HCT116 (cell line): ENCODE measurements at regions not wholly inside any gene's neighbourhood (a gene's known extent, or its start where the extent isn't known, plus 50 kb on each side); places are given as distances from the start of the nearest gene placed in this dataset.

ENCODE experiments used
- CTCF ChIP-seq, 3 experiments: fragments of 200-600 bp in 1 of 3; sonication (generic) in 1 of 3; IDR thresholded peaks in 2 of 3; conservative IDR thresholded peaks in 1 of 3; 2 replicates each; pipeline ENCODE4 v1.5.1; 2012 to 2017; ENCODE audit warnings: low read depth in 2 of 3, low read length in 2 of 3, antibody characterized with exemption in 1 of 3, borderline replicate concordance in 1 of 3, control low read depth in 1 of 3, mild to moderate bottlenecking in 1 of 3, mixed read lengths in 1 of 3, mixed run types in 1 of 3, moderate library complexity in 1 of 3; ENCODE audit not compliant: insufficient read depth in 1 of 3
- EZH2 ChIP-seq: fragments of 200-600 bp; sonication (generic); IDR thresholded peaks from 2 replicates; pipeline ENCODE4 v1.6.1; 2017; ENCODE audit warnings: antibody characterized with exemption, mixed run types
- JUND ChIP-seq: IDR thresholded peaks from 2 replicates; pipeline ENCODE4 v1.6.1; 2012
- POLR2A ChIP-seq: IDR thresholded peaks from 2 replicates; pipeline ENCODE4 v1.7.0; 2011; ENCODE audit warnings: borderline replicate concordance; ENCODE audit not compliant: insufficient read depth, insufficient read length; ENCODE audit errors: extremely low read depth
- POLR2AphosphoS5 ChIP-seq: IDR thresholded peaks from 2 replicates; pipeline ENCODE4 v1.6.1; 2011; ENCODE audit warnings: mild to moderate bottlenecking, low read depth, low read length, moderate library complexity
- ZBTB33 ChIP-seq: IDR thresholded peaks from 2 replicates; pipeline ENCODE4 v1.6.1; 2011; ENCODE audit warnings: mild to moderate bottlenecking, low read length, moderate library complexity; ENCODE audit not compliant: insufficient replicate concordance; ENCODE audit errors: extremely low read depth
- ZNF274 ChIP-seq: fragments of 200-500 bp; sonication (Bioruptor generic); IDR thresholded peaks from 2 replicates; pipeline ENCODE4 v1.6.1; 2014; ENCODE audit warnings: mild to moderate bottlenecking, low read depth, low read length, inconsistent platforms

DNA sequence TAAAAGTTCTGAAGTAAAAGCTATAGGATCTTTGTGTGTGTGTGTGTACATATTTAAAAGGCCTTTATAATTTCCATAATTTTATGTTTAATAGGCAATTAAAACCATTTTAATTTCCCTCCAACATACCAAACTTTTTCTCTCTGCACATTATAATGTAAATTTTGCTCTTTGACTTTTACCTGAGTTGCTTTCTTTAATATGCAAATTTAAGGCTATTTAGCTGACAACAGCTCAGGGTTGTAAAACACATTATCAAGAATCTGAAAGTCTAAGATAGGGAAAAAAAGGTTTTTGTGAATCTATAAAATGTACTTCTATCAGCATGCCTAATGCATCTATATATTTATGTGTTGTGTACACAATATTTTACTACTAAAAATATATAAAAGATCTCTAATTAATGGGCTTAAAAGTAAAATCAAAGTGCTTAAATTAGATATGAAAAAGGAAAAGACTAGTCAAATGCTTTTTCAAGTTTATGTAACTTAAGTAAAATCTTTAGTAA is 239.6 kb upstream of the RAI14 start:
- TF ChIP-seq JUND (no peak), POLR2A (no peak), CTCF (IDR thresholded peaks at IDR 0.05 in 2 of 3, conservative IDR thresholded peaks at IDR 0.05 in 1 of 3; ENCODE audit: borderline replicate concordance in 1 of 3, insufficient read depth in 1 of 3, low read depth in 2 of 3, low read length in 2 of 3) (no peak), EZH2 (no peak), POLR2AphosphoS5 (no peak), ZNF274 (no peak), ZBTB33 (no peak)
